ENCODE measurements at regions not wholly inside any gene's neighbourhood (a gene's known extent, or its start where the extent isn't known, plus 50 kb on each side); places are given as distances from the start of the nearest gene placed in this dataset.

DNA sequence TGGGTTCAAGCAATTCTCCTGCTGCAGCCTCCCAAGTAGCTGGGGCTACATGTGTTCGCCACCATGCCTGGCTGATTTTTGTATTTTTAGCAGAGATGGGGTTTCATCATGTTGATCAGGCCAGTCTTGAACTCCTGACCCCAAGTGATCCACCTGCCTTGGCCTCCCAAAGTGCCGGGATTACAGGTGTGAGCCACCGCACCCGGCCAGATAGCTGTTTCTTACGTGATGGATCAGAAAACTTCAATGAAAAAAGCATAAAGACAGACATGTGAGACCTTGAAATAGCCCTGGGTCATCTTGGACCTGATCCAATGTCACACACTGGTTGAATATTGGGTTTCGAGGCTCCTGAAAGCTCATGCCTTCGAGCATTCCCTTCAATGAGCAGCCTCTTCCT, 66.7 kb upstream of the RTN4 start:
- no peak for DNase-seq

DNA sequence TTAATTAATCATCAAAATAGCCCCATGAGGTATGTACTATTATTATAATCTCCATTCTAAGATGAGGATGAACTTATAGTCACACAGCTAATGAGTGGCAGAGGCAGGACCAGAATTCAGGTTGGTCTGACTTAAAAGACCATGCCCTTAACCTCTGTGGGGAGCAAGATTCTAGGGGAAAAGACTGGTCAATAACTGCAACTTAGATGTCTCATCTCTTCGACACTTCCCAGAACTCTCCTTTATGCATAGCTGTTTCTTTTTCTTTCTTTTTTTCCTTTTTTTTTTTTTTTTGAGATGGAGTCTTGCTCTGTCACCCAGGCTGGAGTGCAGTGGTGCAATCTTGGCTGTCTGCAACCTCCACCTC, 66.3 kb upstream of the RTN4 start:
- intact Hi-C loops (cut with DNase I): loop anchor here (5.0 kb wide), 1 partner anchor 41 kb away; no protein-coding TSS in a partner anchor
- WGBS, 2 donors: 96 to 98% methylated on average over 1 of the region's 1 CpG
- H3K36me3 ChIP-seq: no peaks in the 10 kb centered on the region
- no peak overlapping the region for H3K27ac ChIP-seq
- no peaks in the 10 kb centered on the region for H3K9me3 ChIP-seq
- peaks cover 0 to 41% (median 38%) of the 10 kb centered on the region in 4 donors for H3K4me1 ChIP-seq
- TF ChIP-seq POLR2A (IDR thresholded peaks at IDR 0.05): no peak
- TF ChIP-seq, protein P1, sequence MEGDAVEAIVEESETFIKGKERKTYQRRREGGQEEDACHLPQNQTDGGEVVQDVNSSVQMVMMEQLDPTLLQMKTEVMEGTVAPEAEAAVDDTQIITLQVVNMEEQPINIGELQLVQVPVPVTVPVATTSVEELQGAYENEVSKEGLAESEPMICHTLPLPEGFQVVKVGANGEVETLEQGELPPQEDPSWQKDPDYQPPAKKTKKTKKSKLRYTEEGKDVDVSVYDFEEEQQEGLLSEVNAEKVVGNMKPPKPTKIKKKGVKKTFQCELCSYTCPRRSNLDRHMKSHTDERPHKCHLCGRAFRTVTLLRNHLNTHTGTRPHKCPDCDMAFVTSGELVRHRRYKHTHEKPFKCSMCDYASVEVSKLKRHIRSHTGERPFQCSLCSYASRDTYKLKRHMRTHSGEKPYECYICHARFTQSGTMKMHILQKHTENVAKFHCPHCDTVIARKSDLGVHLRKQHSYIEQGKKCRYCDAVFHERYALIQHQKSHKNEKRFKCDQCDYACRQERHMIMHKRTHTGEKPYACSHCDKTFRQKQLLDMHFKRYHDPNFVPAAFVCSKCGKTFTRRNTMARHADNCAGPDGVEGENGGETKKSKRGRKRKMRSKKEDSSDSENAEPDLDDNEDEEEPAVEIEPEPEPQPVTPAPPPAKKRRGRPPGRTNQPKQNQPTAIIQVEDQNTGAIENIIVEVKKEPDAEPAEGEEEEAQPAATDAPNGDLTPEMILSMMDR (IDR thresholded peaks at IDR 0.05): no peak
- no peak for DNase-seq
- H3K4me3 ChIP-seq: no peak overlapping the region
- H3K27me3 ChIP-seq: no peaks in the 10 kb centered on the region

More for the DNA sequence above, 66.7 kb upstream of the RTN4 start:
- H3K36me3 ChIP-seq: no peaks in the 10 kb centered on the region
- WGBS, 2 donors: 91 to 96% methylated on average over 7 of the region's 7 CpGs
- intact Hi-C loops (cut with DNase I): loop anchor here (5.0 kb wide), 1 partner anchor 40 kb away; no protein-coding TSS in a partner anchor
- H3K27ac ChIP-seq: no peak overlapping the region
- no peaks in the 10 kb centered on the region for H3K27me3 ChIP-seq
- TF ChIP-seq EP300 (IDR thresholded peaks at IDR 0.05) (no peak), POLR2AphosphoS5 (IDR thresholded peaks at IDR 0.05) (no peak), POLR2A (IDR thresholded peaks at IDR 0.05) (no peak)
- TF ChIP-seq, protein P1 (IDR thresholded peaks at IDR 0.05): no peak
- H3K4me1 ChIP-seq: peaks cover 0 to 37% (median 34%) of the 10 kb centered on the region in 4 donors
- no peaks in the 10 kb centered on the region for H3K9me3 ChIP-seq
- no peak overlapping the region for H3K4me3 ChIP-seq

GRCh38 chr2:55115761-55116597, 65.7 kb upstream of the RTN4 start:
- H3K36me3 ChIP-seq: no peaks in the 10 kb centered on the region
- DNase-seq: no peak
- H3K27me3 ChIP-seq: no peaks in the 10 kb centered on the region
- no peak for TF ChIP-seq EP300 (IDR thresholded peaks at IDR 0.05)
- TF ChIP-seq, protein P1 (IDR thresholded peaks at IDR 0.05): no peak
- TF ChIP-seq POLR2AphosphoS5 (IDR thresholded peaks at IDR 0.05): no peak
- intact Hi-C loops (cut with DNase I): loop anchor here (5.0 kb wide), 1 partner anchor 41 kb away; no protein-coding TSS in a partner anchor
- H3K27ac ChIP-seq: no peak overlapping the region
- no peak overlapping the region for H3K4me3 ChIP-seq
- H3K4me1 ChIP-seq: peaks cover 0 to 46% (median 39%) of the 10 kb centered on the region in 4 donors
- WGBS, 2 donors: 71 to 91% methylated on average over 4 of the region's 4 CpGs
- H3K9me3 ChIP-seq: no peaks in the 10 kb centered on the region

DNA sequence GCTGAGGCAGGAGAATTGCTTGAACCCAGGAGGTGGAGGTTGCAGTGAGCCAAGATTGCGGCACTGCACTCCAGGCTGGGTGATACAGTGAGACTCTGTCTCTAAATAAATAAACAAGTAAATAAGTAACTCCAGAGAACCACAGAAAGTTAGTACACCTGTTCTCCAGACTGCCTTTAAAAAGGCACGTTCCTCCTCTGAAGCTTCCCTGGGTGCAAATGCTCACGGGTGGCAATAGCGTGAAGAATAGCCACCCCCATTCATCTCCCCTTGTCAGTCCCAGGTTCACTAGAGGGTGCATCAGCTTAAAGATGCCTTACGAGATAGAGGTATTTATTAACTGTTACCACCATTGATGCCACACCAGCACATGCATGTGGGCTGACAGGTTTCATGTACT, 64.3 kb upstream of the RTN4 start:
- H3K4me3 ChIP-seq: no peak overlapping the region
- intact Hi-C loops (cut with DNase I): loop anchor here (5.0 kb wide), 1 partner anchor 67 kb away; no protein-coding TSS in a partner anchor
- H3K36me3 ChIP-seq: no peaks in the 10 kb centered on the region
- peak overlapping the region in 1 of 4 donors; percentile 9 for H3K27ac ChIP-seq
- DNase-seq: no peak
- 93 to 94% methylated on average over 5 of the region's 5 CpGs for WGBS, 2 donors
- TF ChIP-seq POLR2AphosphoS5 (IDR thresholded peaks at IDR 0.05) (no peak), POLR2A (IDR thresholded peaks at IDR 0.05) (no peak)
- TF ChIP-seq, protein P1 (IDR thresholded peaks at IDR 0.05): no peak
- H3K27me3 ChIP-seq: no peaks in the 10 kb centered on the region
- no peaks in the 10 kb centered on the region for H3K9me3 ChIP-seq
- peaks cover 0 to 45% (median 28%) of the 10 kb centered on the region in 4 donors for H3K4me1 ChIP-seq

Data from sigmoid colon (tissue), 6 donors.